ENCODE measurements at regions not wholly inside any gene's neighbourhood (a gene's known extent, or its start where the extent isn't known, plus 50 kb on each side); places are given as distances from the start of the nearest gene placed in this dataset.

- no peak for TF ChIP-seq CTCF (IDR thresholded peaks at IDR 0.05; ENCODE audit: insufficient read depth, low read length)
- TF ChIP-seq POLR2AphosphoS5 (IDR thresholded peaks at IDR 0.05; ENCODE audit: low read depth) = no peak
- TF ChIP-seq GABPA (IDR thresholded peaks at IDR 0.05; ENCODE audit: low read depth) = no peak
- no peak for TF ChIP-seq REST (IDR thresholded peaks at IDR 0.05; ENCODE audit: insufficient replicate concordance, low read depth)
- TF ChIP-seq SPI1 (IDR thresholded peaks at IDR 0.05; ENCODE audit: borderline replicate concordance, low read depth) = no peak
Observed at GRCh38 chr4:45199736-45200135, 473.4 kb upstream of the GNPDA2 start.
